Esophagus muscularis mucosa (tissue), 4 donors: ENCODE measurements at regions not wholly inside any gene's neighbourhood (a gene's known extent, or its start where the extent isn't known, plus 50 kb on each side); places are given as distances from the start of the nearest gene placed in this dataset.

Experiments used
- CTCF ChIP-seq, 3 experiments: fragments of 200-600 bp in 2 of 3; fragments of 450-650 bp in 1 of 3; sonication (generic) in 2 of 3; IDR thresholded peaks; one replicate each; pipeline ENCODE4 v1.5.1; 2017 to 2019; ENCODE audit warnings: antibody characterized with exemption in 3 of 3, mild to moderate bottlenecking in 2 of 3, moderate library complexity in 1 of 3
- EP300 ChIP-seq: sonication (generic); formaldehyde crosslinking; IDR thresholded peaks from one replicate; pipeline ENCODE4 v1.6.1; 2017; ENCODE audit warnings: antibody characterized with exemption
- POLR2AphosphoS5 ChIP-seq, 2 donors: sonication (generic); formaldehyde crosslinking; IDR thresholded peaks; one replicate each; pipeline ENCODE4 v1.6.1; 2017; ENCODE audit warnings: antibody characterized with exemption in 2 of 2

GRCh38 chr5:53180538-53180937, 71.0 kb upstream of the MOCS2 start:
- TF ChIP-seq CTCF (IDR thresholded peaks at IDR 0.05) (no peak), POLR2AphosphoS5 (IDR thresholded peaks at IDR 0.05) (no peak), EP300 (no peak)
